GM12872 (cell line): ENCODE measurements at regions not wholly inside any gene's neighbourhood (a gene's known extent, or its start where the extent isn't known, plus 50 kb on each side); places are given as distances from the start of the nearest gene placed in this dataset.

ENCODE experiments used
- CTCF ChIP-seq: IDR thresholded peaks from 3 replicates; pipeline ENCODE4 v1.5.1; 2011; ENCODE audit warnings: low read depth, mild to moderate bottlenecking, low read length, moderate library complexity; ENCODE audit not compliant: insufficient read depth

- no peak for TF ChIP-seq CTCF
Observed at GRCh38 chr11:134727204-134727603, 315.2 kb upstream of the B3GAT1 start.

GRCh38 chr11:134725716-134726639 is 313.9 kb upstream of the B3GAT1 start:
- TF ChIP-seq CTCF = no peak

DNA sequence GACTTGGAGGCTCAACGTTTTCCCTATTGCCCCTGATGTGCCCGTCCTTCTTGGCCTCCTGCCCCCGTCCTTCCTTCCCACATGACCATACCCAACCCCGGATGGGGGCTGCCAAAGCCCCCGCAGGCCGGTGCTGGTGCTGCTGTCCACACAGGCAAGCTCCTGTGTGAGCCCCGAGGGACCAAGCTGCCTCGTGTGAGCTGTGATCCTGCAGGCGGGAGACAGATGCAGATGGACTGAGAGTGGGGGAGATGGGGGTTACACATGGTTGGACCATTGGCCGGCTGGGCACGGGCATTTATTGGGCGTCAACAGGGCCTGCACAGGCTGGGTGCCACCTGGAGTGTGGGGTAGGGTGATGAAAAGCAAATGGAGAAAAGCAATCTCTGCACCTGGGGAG is 313.2 kb upstream of the B3GAT1 start:
- TF ChIP-seq CTCF = no peak

DNA sequence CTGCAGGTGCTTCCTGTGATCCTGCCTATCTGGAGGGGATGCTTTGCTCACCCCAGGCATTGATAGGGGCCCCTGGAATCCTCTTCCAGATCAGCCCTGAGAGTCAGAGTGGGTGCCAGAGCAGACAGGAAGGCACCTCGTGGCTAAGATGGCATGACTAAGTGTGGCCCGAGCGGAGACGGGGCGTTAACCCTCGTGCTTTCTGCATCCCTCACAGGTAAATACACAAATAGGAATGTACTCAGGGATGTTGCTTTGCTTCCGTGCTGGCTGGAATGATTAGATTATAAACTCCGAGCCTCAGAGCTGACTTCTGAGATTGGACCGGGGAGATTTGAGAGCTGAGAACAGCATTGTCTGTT is 312.7 kb upstream of the B3GAT1 start:
- TF ChIP-seq CTCF = no peak

- no peak for TF ChIP-seq CTCF
Observed at GRCh38 chr11:134724106-134724778, 312.2 kb upstream of the B3GAT1 start.

DNA sequence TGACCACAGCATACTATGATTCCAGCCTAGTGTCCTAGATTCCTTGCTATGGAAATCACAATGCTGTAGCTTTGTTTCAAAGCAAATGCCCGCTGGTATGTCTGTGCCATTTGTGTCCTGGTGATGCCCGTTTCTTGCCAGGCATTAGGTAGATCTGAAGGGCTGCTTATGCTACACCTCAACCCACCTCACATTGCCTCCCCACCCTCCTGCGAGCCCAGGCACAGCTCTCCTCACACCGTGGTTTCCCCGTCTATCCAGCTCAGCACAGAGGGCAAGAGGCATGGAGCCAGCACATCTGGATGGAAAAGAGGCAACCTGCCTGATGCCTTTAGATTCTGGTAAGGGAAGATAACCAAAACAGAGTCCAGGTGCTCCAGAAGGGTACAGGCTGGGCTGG is 307.4 kb upstream of the B3GAT1 start:
- TF ChIP-seq CTCF = no peak

GRCh38 chr11:134716582-134716981 is 304.5 kb upstream of the B3GAT1 start:
- TF ChIP-seq CTCF = no peak
